ENCODE measurements at regions not wholly inside any gene's neighbourhood (a gene's known extent, or its start where the extent isn't known, plus 50 kb on each side); places are given as distances from the start of the nearest gene placed in this dataset.
"Not testable (repeated sequence)": the region's sequence is repeated elsewhere in the genome, so short reads cannot be mapped to it uniquely, and the experiment has no call there.

DNA sequence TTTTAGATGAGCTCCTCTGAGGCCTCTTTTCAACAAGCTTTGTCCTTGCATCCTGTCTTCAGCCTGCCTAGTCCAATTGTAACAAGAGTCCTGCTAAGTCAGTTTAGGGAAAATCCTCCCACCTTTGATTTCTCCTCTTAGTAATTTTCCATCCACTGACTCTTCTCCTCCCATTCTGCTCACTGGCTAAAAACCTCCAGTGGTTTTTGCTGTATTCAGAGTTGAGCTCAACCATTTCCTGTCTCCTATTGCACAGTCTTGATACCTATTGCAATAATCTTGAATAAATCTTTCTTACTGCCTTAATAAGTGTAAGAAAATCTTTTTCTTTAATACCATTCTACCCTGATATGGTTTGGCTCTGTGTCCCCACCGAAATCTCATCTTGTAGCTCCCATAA lies 117.8 kb upstream of the ENPP6 start:
- no peak for DNase-seq

DNA sequence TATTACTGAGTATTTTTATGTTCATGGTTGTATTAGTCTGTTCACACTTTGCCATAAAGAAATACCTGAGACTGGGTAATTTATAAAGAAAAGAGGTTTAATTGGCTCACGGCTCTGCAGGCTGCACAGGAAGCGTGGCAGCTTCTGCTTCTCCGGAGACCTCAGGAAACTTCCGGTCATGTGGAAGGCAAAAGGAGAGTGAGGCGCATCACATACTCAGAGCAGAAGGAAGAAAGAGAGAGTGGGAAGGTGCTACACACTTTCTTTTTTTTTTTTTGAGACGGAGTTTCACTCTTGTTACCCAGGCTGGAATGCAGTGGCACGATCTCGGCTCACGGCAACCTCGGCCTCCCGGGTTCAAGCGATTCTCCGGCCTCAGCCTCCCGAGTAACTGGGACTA lies 115.8 kb upstream of the ENPP6 start:
- not testable (repeated sequence) for DNase-seq

DNA sequence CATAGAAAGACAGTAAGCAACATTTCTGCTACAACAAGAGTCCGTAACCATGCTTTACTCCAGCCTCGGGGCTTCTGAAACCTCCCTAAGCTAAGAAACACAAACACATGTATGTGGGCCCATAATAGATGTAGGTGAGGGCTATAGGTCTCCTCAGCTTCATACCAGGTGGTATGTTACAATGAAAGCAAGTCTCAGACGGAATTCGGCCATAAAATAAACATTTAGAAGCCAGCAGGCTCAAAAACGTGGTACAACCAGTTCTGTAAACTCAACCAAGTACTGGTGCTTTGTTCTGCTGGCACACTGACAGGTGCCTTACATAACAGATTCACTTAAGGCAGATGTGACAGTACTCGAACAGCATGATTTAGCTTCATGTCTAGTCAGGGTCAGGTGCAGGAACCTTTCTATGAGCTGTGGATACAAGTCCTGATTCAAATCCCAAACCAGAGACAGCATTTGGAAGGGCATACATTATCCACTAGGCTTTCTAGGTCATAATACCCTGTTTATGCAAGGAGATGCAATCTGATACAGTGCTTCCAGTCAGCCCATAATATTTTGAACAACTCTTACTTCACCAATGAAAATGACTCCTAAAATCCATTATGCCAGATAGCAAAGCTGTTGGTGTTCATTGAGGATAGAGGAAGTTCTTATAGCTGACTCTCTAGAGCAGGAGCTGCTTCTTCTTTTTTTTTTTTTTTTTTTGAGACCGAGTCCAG lies 113.8 kb upstream of the ENPP6 start:
- no peak for DNase-seq

DNA sequence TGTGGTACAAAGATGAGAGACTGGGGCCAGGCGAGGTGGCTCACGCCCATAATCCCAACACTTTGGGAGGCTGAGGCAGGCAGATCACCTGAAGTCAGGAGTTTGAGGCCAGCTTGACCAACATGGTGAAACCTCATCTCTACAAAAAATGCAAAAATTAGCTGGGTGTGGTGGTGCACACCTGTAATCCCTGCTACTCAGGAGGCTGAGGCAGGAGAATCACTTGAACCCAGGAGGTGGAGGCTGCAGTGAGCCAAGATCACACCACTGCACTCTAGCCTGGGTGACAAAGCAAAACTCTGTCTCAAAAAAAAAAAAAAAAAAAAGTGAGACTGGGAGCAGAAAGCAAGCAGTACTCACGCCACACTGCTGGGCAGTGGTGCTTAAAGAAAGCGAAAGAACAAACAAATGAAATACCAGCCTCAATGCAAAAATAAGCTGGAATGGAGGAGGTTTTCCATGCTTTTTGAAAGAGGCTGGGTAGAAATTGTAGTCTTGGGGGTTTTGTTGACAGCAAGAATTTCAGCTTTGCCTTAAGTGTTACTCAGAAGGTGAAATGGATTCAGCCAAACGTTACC lies 112.9 kb upstream of the ENPP6 start:
- not testable (repeated sequence) for DNase-seq

DNA sequence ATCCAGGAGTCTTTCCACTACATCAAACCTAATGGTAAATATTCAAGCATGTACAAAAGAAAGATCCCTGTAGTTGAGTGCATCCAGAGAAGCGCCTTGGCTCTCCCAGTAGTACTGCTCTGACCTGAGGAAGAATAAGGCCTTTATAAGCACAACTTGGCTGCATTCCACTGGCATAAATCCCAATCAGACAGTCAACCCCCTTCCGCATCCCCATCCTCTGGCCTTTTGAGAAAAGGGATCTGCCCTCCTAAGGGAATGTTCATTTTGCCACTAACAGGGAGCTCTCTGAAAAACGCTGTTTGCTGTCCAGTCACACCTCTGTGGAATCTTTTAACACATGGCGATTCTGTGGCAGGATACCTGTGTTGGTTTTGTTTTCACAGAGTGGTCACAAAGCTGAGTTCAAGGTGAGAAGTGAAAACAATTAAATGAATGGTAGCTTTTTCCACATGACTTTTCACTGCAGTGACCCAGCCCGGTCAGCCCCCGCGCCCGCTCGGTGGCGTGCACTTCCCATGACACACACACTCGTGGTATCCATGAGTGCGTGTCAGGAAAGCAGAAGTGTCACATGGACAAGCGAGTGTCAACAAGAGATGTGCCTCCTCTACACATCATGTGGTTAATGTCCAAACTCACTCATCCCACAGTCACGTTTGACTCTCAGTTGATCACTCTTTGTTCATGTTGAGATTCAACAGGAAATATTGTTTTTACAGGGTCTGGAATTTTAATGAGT lies 112.2 kb upstream of the ENPP6 start:
- no peak for DNase-seq

DNA sequence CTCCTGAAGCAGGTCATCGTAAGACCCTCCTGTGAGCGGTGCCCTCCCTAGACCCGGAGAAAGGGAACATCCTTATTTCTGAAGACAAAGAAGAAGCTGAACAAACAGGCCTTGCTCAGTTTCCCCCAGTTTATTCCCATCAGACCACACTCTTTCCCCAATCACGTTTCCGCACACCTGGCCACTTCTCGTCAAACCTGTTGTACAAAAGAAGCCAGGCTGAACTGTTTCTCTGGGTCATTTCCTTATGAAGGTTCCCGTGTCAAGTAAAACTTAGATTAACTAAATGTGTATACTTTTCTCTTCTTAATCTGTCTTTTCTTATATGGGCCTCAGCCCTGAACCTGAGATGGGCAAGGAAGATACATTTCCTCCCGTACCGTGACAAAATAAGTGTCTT lies 111.6 kb upstream of the ENPP6 start:
- no peak for DNase-seq

DNA sequence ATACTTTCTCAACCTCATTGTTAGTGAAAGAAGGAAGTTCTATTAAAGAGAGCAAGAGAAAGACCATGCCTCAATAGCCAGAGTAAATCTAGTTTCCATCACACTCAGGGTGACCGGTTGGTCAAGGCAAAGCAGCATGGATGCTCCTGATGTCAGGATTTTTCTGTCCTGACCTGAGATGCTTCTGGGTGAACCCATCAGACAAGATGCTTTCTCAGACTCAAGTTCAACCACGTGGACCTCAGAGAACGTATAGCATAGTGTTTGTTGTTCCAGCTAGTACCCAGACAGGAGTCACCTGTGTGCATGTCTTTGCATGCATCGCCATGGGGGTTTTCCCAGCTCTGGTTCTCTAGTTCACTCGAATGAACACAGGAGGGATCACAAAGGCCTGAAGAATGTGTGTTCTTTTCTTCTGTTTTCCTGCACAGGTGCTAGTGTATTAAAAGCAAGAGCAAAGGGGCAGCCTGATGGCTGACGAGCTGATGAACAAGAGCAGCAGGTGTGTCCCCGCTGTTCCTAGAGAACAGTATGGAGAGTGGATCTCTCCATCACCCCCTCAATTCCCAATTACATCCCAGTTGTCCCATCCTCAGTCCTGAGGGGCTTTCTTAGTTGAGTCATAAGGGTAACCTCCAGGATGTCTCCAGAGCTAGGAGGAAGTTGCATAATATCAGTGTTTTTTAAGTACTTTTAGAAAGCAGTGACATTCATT lies 110.5 kb upstream of the ENPP6 start:
- DNase-seq = no peak

DNA sequence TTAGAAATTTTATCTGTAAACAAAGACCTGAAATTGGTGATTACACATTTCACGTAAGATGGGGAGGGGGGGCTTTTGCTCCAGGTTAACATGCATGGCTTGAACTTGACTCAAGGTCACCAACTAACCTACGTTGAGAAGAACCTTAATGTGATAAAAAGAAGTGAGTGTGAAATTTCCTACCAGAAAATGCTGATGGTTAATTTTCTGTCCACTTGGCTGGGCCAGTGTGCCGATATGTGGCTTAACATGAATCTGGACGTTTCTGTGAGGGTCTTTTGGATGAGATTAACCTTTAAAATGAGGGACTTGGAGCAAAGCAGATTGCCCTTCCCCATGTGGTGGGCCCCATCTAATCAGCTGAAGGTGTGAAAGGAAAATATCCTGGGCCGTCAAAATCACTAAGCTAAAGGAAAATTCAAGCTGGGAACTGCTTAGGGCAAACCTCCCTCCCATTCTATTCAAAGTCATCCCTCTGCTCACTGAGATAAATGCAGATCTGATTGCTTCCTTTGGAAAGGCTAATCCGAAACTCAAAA lies 107.3 kb upstream of the ENPP6 start:
- DNase-seq = no peak

DNA sequence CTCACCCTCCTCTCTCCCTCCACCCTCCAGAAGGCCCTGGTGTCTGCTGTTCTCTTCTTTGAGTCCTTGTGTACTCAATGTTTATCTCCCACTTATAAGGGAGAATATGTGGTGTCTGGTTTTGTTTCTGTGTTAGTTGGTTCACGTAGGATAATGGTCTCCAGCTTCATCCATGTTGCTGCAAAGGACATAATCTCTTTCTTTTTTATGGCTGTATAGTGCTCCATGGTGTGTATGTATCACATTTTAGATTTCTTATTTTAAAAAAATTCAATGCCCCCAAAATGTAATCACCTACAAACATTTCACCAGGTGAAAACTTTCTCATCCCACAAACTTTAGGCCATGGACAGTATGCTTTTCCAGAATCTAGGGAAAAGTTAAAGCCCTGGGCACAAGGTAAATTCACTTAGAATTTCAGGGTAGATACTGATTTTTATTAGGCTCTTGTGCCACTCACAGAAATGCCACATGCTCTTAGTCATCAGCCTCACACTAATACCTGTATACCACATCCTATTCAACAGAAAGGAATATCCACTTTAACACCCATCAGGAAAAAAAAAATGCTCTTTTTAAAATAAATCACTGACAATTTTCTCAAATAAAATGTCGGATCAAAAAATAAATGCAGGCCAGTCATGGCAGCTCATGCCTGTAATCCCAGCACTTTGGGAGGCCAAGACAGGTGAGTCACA lies 104.8 kb upstream of the ENPP6 start:
- no peak for DNase-seq

DNA sequence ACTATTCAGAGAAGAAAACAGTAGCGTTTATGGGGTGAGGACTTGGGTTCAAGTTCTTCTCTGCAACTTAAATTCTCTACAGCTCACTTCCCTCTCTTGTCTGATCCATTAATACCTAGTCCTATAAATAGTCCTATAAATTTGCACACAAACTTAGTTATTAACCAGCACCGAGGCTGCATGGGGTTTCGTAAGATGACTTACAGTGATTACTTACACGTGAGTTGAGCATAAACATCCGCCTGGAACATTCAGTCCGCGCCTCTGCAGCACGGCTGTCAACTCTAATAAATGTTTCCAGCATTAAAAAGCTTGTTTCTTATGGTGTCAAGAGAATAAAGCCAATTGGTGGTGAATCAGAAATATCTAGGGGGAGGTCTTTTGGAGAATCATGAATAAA lies 103.0 kb upstream of the ENPP6 start:
- DNase-seq = peak; percentile 81

DNA sequence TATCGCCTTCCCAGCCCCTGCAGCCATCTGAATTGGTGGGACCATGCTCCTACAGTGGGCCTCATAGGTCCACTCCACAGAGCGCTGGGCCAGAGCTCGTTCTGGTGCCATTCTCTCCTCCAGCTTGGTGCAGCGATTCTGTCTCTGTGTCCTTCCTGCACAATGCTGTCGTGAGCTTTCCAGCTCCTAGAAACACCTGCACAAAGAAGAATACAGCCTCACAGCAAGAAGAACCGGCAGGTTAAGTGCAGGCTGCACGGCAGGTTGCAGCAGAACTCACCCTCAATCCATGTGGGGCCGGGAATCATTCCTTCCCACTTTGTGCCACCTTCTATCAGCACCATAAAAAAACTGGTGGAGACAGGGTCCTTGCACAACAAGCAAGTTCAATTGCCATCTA lies 101.2 kb upstream of the ENPP6 start:
- DNase-seq = no peak

DNA sequence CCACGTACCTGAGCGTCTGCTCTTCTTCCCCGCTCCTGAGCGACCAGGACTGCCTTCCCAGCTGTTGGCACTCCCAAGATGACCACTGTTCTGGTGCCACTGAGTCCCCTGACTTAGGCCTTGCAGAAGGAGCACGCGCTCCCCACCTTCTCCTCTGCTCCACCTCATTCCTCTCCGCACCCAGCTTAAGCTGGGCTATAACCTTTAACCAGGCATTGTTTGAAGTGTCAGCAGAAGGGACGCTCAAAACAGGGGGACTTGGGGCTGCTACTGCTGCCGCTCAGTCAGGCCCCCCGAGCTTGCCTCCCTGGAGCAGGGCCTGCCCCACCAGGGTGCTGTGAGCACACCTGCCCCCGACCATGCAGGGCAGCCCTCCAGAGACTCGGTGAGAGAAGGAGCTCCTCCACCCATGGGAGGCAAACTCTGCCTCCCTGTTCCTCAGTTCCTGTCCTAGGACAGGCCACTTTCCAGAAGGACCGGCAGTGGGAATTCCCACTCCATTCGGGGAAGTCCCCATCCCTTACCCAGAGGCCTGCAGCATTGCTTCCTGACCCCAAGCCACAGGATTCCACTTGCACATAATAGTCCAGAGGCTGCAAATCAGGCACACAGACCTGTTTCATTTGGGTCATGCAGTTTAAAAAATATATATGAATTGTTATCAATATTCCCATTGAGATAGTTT lies 99.7 kb upstream of the ENPP6 start:
- no peak for DNase-seq

DNA sequence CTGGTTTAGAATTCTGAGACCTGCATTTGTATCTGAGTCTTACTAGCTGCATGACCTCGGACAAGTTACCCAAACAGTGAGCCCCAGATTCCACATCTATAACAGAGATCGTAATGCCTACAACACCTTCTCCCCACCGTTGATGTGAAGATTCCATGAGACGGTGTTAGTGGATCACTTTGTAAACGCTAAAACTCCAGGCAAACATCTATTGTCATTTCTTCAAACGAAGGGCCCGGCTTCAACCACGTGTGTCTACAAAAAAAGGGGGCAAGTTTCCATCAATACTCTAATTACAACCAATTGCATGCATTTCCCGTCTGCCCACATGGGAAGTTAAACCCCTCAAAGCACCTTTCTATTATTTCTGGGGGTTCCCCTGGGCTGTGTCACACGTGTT lies 99.1 kb upstream of the ENPP6 start:
- no peak for DNase-seq

DNA sequence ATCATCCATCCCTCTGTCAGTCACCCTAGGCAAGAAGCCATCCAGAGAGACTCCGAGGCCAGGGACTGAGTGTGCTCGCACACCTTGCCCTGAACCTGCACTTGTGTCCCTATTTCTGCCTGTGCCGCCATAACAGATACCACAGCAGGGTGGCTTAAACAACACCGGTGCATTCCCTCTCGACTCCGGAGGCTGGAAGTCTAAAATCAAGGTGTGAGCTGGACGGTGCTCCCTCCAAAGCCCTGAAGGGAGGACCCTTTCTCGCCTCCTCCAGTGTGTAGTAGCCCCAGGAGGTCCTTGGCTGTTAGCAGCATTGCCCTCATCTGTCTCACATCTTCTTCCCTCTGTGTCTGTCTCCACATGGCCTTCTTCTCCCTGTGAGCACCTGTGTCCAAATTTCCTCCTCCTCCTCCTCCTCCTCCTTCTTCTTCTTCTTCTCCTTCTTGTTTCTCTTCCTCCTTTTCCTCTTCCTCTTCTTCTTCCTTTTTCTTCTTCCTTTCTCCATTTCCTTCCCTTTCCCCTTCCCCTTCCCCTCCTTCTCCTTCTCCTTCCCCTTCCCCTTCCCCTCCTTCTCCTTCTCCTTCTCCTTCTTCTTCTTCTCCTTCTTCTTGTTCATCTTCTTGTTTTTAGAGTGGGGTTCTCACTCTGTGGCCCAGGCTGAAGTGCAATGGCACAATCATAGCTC lies 98.1 kb upstream of the ENPP6 start:
- no peak for DNase-seq

DNA sequence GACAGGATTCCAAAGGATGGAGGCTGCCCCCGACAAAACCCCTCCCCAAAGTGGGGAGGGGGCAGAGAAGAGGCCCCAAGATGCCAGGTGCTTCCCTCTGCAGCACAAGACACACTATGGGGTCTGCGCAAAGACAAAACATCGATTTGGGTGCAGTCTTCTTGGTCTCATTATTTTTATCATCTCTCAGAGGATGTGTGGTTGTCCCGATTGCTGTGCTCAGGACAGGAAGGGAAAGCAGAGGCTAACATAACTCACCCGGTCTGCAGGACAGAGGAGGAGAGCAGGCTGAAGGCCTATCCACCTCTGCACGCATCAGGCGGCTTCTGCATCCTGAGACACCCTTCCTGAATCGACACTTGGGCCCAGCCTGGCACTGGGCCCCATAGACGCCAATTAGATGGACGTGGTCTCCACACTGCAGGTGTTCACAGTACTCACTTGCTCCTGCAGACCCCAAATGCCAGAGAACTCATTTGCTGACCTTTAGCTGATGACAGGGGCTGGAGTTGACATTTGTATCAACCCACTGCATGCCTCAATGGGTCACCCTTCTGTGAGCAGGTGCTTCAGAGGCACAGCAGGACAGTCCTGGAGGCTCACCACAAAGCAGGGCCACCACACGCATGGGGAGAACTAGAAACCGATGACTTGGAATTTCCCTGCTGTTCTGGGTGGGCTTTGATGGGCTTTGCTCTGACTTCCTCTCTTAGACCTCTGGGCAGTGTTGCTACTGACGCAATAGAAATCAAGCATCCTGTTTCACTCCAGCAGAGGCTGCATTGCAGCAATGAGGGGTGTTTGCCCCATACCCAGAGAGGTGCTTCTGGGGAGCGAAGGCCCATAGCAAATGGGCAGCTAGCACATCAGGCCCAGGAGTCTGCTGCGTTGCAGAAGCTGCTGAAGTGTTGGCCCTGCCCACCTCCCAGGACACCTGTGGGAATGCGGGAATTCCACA lies 96.3 kb upstream of the ENPP6 start:
- DNase-seq = no peak

DNA sequence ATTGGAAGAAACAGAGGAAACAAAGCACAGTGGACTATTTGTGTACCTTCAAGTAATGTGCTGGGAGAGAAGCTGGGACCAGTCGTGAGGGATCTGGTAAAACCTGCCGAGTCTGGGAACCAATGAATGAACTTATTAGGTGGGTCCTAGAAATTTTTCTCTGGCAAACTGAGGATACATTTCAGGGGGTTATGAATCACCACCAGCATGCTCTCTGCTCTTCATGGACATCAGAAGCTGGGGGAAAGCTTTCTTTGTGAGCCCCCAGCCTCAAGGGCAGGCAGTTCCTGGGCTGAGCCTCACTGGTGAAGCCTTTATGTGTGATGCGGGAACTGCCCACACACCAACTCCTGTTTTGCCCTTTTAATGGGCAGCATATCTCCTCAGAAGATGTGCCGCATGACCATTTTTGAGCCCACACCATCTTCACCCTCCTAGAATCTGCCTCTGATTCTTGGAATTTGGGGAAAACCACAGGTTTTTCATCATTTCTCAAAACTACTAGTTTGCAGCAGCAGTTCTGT lies 95.4 kb upstream of the ENPP6 start:
- no peak for DNase-seq

DNA sequence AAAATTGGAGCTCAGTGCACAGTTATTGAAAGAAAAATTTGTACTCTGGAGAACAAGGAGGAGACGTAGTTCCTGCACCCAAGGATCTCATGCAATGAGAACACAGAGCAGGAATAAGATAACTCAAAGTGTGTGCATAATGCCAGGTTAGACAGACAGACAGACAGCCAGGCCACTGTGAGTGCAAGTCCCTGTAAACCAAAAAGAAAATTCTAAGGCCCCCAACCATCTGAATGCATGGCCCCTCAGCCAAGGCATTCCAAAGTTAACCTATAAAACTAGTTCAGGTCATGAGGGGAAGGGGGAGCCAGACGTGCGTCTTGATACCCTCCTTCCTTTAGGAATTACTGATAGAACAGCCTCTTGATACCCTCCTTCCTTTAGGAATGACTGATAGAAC lies 94.5 kb upstream of the ENPP6 start:
- DNase-seq = no peak

DNA sequence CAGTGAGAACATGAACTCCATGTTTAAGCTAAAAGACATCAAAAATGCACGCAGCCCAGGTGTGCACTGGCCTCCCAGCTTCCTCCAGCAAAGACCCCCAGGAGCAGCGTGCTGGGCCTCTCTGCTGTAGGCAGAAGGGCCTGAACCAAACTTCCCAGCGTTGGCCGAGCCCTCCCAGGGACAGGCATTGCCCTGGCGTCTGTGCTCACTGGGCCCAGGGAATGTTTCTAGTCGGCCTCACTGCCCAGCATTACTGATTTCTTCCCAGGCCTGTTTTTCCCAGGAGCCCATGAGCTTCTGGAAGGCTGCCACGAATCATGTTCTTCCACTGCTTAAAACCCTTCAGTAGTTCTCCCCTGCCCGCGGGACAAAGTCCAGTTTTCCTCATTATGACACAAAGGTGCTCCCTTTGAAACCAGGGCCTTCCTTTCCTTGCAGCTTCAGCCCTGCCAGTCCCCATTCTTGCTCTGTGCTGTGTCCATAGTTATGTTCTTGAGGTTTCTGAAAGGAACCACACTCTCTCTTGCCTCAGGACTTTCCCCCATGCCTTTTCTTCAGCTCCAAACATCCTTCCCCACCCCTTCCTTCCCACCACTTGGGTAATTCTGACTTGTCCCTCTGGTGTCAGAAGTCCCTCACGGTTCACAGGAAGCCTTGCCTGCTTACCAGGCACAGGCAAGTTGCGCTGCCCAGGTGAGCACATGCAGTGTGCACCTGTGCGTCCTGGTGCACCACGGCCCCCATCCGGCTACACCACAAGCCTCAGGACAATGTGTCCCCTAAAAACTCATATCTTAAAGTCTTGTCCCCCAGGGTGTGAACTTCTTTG lies 93.4 kb upstream of the ENPP6 start:
- no peak for DNase-seq

DNA sequence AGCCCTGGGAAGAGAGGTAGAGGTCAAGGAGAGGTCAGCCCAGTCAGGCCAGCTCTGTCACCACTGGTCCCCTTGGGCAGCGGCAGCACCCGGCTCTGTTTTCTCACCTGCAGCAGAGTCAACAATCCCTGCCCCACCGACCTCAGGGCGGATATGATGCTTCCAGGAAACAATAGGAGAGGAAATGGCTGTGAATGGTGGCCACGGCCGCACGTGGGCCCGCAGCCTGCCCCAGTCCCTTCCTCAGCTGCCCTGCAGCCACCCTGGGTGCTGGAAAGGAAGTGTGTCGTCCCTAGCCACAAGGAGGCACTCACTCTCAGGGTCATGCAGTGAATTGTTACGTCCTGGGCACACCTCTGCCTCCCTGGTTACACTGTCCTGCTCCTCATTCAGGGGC lies 92.5 kb upstream of the ENPP6 start:
- DNase-seq = no peak
